ENCODE measurements at regions not wholly inside any gene's neighbourhood (a gene's known extent, or its start where the extent isn't known, plus 50 kb on each side); places are given as distances from the start of the nearest gene placed in this dataset.
"Not testable (repeated sequence)": the region's sequence is repeated elsewhere in the genome, so short reads cannot be mapped to it uniquely, and the experiment has no call there.

GRCh38 chrX:10676235-10676957, 56.0 kb upstream of the MID1 start:
- TF ChIP-seq POLR2AphosphoS5 (IDR thresholded peaks at IDR 0.05; ENCODE audit: low read depth, low read length) = no peak
- no peak for TF ChIP-seq TAF1 (IDR thresholded peaks at IDR 0.05; ENCODE audit: borderline replicate concordance, low read depth, low read length)
- no peak for TF ChIP-seq POLR2A (IDR thresholded peaks at IDR 0.05; ENCODE audit: low read depth, low read length)
- DNase-seq (ENCODE audit: insufficient read length) (no peak), FAIRE-seq (no peak)

DNA sequence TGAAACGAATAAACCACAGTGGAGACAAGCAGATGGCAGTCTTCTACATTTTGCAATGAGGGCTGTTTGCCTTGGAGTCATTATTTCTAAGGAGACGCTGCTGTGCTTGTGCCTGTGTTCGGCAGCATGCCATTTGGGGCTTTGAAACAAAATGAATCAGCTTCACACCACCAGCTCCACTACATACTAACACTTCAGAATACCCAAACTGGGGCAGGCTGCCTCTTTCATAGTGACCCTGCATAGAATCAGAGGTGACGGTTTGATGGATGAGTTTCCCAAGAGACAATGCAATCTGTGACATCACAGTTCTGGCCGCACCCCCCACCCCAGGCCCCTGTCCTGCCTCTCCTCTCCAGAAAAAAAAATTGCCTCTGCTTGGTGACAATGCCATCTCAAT, 57.1 kb upstream of the MID1 start:
- DNase-seq (ENCODE audit: insufficient read length) = no peak
- no peak for TF ChIP-seq TAF1 (IDR thresholded peaks at IDR 0.05; ENCODE audit: borderline replicate concordance, low read depth, low read length)
- TF ChIP-seq POLR2AphosphoS5 (IDR thresholded peaks at IDR 0.05; ENCODE audit: low read depth, low read length) = no peak
- no peak for FAIRE-seq

- DNase-seq (ENCODE audit: insufficient read length) (no peak), FAIRE-seq (no peak)
- TF ChIP-seq POLR2A (IDR thresholded peaks at IDR 0.05; ENCODE audit: low read depth, low read length) (no peak), TAF1 (IDR thresholded peaks at IDR 0.05; ENCODE audit: borderline replicate concordance, low read depth, low read length) (no peak), POLR2AphosphoS5 (IDR thresholded peaks at IDR 0.05; ENCODE audit: low read depth, low read length) (no peak)
These were observed 59.0 kb upstream of the MID1 start for GRCh38 chrX:10679387-10679786.

GRCh38 chrX:10681167-10681566, 60.8 kb upstream of the MID1 start:
- FAIRE-seq = no peak
- no peak for DNase-seq (ENCODE audit: insufficient read length)
- TF ChIP-seq TAF1 (IDR thresholded peaks at IDR 0.05; ENCODE audit: borderline replicate concordance, low read depth, low read length) (no peak), POLR2A (IDR thresholded peaks at IDR 0.05; ENCODE audit: low read depth, low read length) (no peak), POLR2AphosphoS5 (IDR thresholded peaks at IDR 0.05; ENCODE audit: low read depth, low read length) (no peak)

GRCh38 chrX:10683631-10684030, 63.2 kb upstream of the MID1 start:
- DNase-seq (ENCODE audit: insufficient read length); FAIRE-seq: not testable (repeated sequence)

- FAIRE-seq (no peak), DNase-seq (ENCODE audit: insufficient read length) (no peak)
- TF ChIP-seq TAF1 (IDR thresholded peaks at IDR 0.05; ENCODE audit: borderline replicate concordance, low read depth, low read length) = no peak
- TF ChIP-seq POLR2AphosphoS5 (IDR thresholded peaks at IDR 0.05; ENCODE audit: low read depth, low read length) = no peak
- TF ChIP-seq POLR2A (IDR thresholded peaks at IDR 0.05; ENCODE audit: low read depth, low read length) = no peak
These were observed 65.7 kb upstream of the MID1 start for GRCh38 chrX:10685923-10686595.

DNA sequence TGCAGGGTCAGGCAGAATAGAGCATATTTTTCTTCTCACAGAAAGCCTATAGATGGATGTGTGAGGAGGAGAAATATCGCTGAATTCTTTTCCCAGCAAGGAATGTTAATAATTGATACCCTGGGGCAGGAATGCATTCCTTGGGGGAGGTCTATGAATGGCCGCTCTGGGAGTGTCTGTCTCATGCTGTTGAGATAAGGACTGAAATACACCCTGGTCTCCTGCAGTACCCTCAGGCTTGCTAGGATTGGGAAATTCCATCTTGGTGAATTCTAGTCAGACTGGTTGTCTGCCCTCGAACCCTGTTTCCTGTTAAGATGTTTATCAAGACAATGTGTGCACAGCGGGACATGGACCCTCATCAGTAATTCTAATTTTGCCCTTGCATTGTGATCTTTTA, 71.4 kb upstream of the MID1 start:
- not testable (repeated sequence) for FAIRE-seq; DNase-seq (ENCODE audit: insufficient read length)

DNA sequence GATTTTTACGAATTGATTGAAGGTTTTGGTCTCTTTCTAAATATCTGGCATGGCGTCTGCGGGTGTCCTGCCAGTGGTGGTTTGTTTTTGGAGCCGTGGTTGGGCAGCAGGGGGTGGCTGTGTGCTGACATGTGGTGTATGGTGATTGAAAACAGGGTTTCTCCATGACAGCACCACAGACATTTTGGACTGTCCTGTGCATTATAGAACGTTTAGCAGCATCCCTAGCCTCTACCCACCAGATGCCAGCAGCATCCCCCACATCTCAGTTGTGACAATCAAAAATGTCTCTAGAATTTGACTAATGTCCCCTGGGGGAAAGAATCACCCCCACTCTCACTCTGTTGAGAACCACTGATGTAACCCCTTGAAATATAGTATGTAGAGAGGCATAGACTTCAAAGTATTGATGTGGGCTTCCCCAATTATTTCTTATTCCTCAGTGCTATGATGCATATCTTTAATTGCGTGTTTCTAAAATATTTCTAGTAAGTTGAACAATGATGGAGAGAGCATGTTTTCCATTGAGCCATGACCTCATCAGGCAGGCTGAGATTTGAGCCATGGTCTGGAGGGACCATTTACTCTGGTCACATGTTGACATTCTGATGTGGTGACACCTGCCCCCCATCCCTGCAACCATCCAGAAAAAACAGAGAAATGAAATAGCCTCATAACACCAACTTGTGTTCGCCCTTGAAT, 77.4 kb upstream of the MID1 start:
- TF ChIP-seq POLR2A (IDR thresholded peaks at IDR 0.05; ENCODE audit: low read depth, low read length) = no peak
- no peak for TF ChIP-seq POLR2AphosphoS5 (IDR thresholded peaks at IDR 0.05; ENCODE audit: low read depth, low read length)
- TF ChIP-seq TAF1 (IDR thresholded peaks at IDR 0.05; ENCODE audit: borderline replicate concordance, low read depth, low read length) = no peak
- DNase-seq (ENCODE audit: insufficient read length) (no peak), FAIRE-seq (no peak)

DNA sequence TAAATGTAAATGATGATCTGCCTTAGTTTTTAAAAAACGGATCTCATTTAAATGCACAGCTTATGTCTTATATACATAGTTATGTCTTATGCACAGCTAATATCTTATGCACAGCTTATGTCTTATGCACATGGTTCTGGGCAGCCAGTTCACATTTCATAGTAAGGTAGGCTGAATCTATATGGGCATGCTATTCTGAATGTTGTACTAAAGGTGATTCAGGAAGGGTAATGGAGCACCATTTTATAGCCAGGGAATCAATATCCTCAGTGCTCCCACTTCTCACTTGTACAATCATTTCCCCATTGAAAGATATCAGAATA, 77.9 kb upstream of the MID1 start:
- FAIRE-seq (no peak), DNase-seq (ENCODE audit: insufficient read length) (no peak)
- TF ChIP-seq POLR2A (IDR thresholded peaks at IDR 0.05; ENCODE audit: low read depth, low read length) = no peak
- TF ChIP-seq POLR2AphosphoS5 (IDR thresholded peaks at IDR 0.05; ENCODE audit: low read depth, low read length) = no peak
- TF ChIP-seq TAF1 (IDR thresholded peaks at IDR 0.05; ENCODE audit: borderline replicate concordance, low read depth, low read length) = no peak

DNA sequence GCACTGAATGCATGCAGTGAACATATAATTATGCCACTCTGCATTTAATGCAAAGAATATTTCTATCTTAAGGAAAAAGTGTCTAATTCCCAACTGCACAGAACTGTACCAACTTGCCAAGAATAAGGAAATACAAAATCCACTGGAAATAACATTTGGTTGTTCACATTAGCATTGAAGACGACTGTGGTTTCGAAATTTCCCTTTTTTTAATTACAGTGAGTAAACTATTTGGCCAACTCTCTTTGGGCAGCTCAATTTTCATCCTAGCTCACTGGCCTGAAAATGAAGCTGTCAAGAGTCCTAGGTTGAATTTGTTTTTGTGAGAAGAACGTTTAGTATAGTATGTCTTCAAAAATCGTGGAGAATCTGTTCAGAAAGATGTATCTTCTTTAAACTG, 81.6 kb upstream of the MID1 start:
- TF ChIP-seq TAF1 (IDR thresholded peaks at IDR 0.05; ENCODE audit: borderline replicate concordance, low read depth, low read length) (no peak), POLR2AphosphoS5 (IDR thresholded peaks at IDR 0.05; ENCODE audit: low read depth, low read length) (no peak), POLR2A (IDR thresholded peaks at IDR 0.05; ENCODE audit: low read depth, low read length) (no peak)
- DNase-seq (ENCODE audit: insufficient read length) (no peak), FAIRE-seq (no peak)

DNA sequence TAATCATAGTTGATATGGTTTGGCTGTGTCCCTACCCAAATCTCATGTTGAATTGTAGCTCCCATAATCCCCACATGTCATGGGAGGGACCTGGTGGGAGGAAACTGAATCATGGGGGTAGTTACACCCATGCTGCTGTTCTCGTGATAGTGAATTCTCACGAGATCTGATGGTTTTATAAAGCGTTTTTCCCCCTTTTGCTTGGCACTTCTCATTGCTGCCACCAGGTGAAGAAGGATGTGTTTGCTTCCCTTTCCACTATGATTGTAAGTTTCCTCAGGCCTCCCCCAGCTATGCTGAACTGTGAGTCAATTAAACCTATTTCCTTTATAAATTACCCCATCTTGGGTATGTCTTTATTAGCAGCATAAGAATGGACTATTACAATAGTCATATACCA, 86.0 kb upstream of the MID1 start:
- not testable (repeated sequence) for DNase-seq (ENCODE audit: insufficient read length); FAIRE-seq

DNA sequence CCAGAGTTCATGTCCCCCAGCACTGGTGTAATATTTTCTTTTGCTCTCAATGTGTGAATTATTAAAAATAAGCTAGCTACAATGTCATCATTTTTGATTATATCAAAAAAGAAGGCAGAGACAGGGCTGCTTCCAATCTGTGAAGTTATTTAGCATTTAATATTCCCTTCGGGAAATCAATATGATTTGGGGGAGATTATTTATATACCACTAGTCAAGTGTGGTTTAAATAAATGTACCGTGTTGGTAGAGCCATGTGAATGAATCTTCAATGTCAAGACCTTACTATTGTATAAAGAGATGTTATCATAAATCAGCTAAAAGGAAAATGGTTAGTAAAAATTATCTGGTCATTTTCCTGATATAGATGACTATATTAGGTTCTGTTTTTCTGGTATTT, 87.4 kb upstream of the MID1 start:
- no peak for DNase-seq (ENCODE audit: insufficient read length)
- FAIRE-seq = no peak
- no peak for TF ChIP-seq POLR2A (IDR thresholded peaks at IDR 0.05; ENCODE audit: low read depth, low read length)
- TF ChIP-seq TAF1 (IDR thresholded peaks at IDR 0.05; ENCODE audit: borderline replicate concordance, low read depth, low read length) = no peak
- TF ChIP-seq POLR2AphosphoS5 (IDR thresholded peaks at IDR 0.05; ENCODE audit: low read depth, low read length) = no peak
